GM18868 (cell line): ENCODE measurements at regions not wholly inside any gene's neighbourhood (a gene's known extent, or its start where the extent isn't known, plus 50 kb on each side); places are given as distances from the start of the nearest gene placed in this dataset.
"Not testable (repeated sequence)": the region's sequence is repeated elsewhere in the genome, so short reads cannot be mapped to it uniquely, and the experiment has no call there.

ENCODE experiments used
- ATAC-seq: cut with Tn5 transposase; IDR thresholded peaks from one replicate; pipeline ENCODE4 v1.9.1; 2021; ENCODE audit warnings: mild to moderate bottlenecking, moderate library complexity; ENCODE audit not compliant: unreplicated experiment

DNA sequence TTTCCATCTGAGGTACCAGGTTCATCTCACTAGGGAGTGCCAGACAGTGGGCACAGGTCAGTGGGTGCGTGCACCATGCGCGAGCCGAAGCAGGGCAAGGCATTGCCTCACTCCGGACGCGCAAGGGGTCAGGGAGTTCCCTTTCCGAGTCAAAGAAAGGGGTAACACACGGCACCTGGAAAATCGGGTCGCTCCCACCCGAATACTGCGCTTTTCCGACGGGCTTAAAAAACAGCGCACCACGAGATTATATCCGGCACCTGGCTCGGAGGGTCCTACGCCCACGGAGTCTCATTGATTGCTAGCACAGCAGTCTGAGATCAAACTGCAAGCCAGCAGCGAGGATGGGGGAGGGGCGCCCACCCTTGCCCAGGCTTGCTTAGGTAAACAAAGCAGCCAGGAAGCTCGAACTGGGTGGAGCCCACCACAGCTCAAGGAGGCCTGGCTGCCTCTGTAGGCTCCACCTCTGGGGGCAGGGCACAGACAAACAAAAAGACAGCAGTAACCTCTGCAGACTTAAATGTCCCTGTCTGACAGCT is 242.5 kb downstream of the CYLC2 start:
- ATAC-seq = not testable (repeated sequence)

- no peak for ATAC-seq
These were observed 246.9 kb downstream of the CYLC2 start for GRCh38 chr9:103242025-103242424.

DNA sequence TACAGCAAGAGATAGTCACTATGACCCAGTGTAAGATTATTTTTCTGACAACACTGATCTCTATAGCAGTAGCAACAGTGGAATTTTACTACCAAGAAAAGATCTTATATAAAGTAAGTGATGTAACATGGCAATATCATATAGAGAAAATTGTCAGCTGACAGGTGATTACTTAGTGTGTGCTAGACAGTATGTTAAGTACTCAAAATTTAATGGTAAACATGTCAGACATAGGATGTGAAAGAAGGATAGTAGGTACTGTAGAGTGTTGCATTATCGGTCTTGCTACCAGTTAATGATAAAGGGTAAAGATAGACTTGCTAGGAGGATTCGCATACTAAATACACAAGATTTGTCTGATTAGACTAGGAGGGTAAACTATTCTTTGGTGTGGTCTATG is 247.4 kb downstream of the CYLC2 start:
- no peak for ATAC-seq

DNA sequence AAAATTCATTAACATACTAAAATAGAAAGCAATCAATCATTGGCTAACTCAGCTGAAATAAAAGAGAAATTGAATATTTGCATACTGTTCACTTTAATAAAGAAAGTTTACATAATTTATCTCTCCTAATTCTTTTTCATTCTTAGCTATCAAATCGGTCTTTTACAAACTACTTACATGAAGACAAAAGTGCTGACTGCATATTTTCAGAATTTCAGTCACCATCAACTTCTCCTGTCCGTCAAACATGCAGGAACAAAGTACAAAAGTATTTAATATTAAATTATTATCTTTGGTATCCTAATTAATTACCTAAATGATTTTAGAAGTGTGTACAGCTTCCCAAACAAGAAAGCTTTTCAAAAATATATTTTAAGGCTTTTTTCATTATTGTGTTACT is 248.4 kb downstream of the CYLC2 start:
- no peak for ATAC-seq

DNA sequence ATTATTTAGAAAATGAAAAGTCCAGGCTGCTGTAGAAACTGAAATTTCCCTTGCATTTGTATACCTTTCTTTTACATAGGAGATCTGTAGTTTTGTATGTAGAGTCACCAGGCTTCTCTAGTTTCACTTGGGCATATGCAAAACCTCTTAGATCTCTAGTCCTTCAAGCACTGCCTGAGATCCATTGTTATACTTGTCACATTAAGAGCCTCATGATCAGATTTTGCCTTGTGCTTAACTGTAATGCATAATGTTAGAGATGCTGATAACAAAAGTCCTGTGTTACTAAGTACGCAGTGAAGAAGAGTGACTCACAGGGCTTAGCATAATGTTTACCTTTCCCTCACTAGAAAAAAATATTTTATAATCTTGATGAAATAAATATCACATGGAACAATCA is 250.2 kb downstream of the CYLC2 start:
- ATAC-seq = no peak

DNA sequence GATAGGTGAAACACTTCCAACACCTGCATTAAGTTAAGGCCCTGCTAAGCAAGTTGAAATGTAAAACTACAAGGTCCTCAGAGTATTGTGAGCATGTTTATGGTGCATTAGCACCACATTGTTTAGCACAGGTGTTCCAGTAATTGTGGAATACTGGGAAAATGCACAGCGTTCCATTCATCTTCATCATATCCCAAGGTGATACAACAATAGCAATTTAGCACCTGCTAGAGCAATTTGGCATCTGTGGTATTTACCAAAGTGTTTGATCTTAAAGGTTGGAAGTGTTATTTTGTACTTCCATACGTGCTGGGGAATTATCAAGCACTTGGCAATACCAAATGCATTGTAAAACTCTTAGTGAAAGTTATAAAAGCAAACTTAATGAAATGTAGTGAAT is 266.8 kb downstream of the CYLC2 start:
- ATAC-seq = no peak

DNA sequence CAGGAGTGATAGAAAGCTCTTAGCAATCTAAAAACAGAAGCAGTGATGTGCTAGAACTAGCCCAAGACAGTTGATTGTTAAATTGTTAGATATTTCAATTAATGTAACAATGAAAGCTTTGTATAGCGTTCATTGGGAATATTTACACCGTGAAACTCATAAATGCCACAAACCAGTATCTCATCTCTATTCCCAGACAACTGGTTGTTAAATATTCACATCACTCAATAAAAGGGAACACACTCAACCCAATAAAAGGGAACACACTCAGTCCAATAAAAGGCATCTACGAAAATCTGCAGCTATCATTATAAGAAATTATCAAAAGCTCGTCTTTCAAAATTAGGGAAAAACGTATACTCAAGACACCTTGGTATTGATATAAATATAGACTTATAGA is 270.9 kb downstream of the CYLC2 start:
- no peak for ATAC-seq

DNA sequence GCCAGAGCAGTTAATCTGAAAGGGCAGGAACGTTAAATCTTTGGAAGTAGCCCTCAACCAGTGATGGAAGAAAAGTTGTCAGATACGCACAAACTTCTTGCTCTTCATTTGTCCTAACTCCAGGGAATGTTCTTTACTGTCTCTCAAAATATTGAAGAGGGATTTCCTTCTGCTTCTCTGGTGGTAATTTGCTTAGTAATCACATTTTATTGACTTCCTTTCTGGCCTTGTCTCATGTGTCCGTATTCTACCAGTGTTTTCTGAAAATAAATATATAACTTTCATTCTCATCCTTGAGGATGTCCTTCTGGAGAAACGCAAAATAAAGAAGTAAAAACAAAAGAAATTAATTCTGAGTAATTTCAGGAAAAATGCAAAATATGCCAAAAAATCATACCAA is 282.1 kb downstream of the CYLC2 start:
- no peak for ATAC-seq

- no peak for ATAC-seq
These were observed 286.0 kb downstream of the CYLC2 start for GRCh38 chr9:103281126-103281525.

- no peak for ATAC-seq
These were observed 292.2 kb downstream of the CYLC2 start for GRCh38 chr9:103287361-103287760.

- ATAC-seq = no peak
These were observed 301.1 kb downstream of the CYLC2 start for GRCh38 chr9:103296189-103296588.

GRCh38 chr9:103301051-103301450 is 305.9 kb downstream of the CYLC2 start:
- no peak for ATAC-seq

- ATAC-seq = no peak
These were observed 309.7 kb downstream of the CYLC2 start for GRCh38 chr9:103304797-103305196.

DNA sequence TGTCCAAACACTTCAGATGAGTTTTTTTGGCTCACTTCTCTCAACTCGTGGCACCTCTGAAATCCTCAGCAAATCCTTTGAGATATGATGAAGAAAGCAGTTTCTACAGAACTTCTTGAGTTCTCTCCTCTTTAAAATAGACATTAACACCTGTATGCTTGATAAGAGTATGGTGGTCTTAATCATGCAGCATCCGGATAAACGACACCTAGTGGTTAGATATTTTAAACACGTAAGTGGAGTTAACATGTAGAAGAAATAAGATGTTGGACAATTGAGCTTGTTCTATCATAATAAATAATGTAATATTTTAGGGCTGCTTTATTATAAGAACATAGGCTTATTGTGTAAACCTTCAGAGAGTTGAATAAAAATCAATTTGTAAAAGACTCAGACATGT is 324.8 kb downstream of the CYLC2 start:
- ATAC-seq = no peak

DNA sequence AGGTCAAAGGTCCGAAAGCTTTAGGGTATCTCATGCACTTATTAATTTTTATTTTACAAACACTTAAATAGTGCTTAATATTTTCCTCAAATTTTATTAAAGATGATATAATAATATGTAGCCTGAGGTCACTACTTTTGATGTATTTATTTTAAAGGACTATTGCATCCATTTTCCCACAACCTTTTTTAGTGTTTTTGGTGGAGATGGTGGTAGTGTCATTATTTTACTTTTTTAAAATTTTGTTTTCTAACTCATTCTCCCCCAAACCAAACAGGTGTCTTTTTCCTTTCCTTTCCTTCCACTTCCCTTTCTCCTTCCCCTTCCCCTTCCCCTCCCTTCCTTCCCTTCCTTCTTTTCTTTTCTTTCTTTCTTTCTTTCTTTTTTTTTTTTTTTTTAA is 328.6 kb downstream of the CYLC2 start:
- no peak for ATAC-seq

DNA sequence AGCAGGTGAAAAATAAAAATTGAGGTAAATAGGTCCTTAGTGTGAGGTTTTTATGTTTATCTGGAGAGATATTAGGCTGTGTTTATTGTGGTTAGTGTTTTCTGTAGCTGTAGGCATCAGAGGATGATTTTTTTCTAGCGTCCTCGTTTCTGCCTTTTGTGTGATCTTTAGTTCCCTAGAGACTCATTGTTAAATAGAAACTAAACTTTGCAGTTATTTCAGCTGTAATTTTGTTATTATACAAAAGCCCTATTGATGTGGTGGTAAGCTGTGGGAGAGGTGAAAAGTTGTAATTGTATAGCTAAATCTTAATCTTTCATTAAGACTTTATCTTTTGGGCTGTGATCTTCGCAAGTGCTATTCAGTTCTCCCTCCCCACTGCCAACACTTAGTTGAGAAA is 340.3 kb downstream of the CYLC2 start:
- ATAC-seq = no peak

- ATAC-seq = no peak
These were observed 359.9 kb downstream of the CYLC2 start for GRCh38 chr9:103355000-103355399.

- not testable (repeated sequence) for ATAC-seq
These were observed 362.8 kb downstream of the CYLC2 start for GRCh38 chr9:103357980-103358379.

- no peak for ATAC-seq
These were observed 366.8 kb downstream of the CYLC2 start for GRCh38 chr9:103361906-103362305.

GRCh38 chr9:103362986-103363385 is 367.9 kb downstream of the CYLC2 start:
- no peak for ATAC-seq

DNA sequence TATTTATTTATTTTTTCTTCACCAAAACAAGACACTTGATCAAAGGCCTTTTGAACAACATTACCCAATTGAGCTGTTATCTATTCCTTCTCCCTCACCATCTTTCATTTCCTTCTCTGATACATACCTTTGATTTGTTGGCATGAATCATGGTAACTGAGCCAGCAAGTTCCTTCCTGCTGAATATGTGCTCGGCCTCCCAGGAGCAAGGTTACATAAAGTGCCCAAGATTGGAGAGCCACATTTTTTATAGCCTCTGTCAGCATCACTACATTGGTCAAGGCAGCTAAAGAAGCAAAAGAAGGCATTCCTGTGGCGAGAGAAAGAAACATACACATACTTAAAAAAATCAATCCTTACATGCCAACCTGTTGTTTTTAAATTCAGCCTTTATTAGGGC is 369.6 kb downstream of the CYLC2 start:
- no peak for ATAC-seq

DNA sequence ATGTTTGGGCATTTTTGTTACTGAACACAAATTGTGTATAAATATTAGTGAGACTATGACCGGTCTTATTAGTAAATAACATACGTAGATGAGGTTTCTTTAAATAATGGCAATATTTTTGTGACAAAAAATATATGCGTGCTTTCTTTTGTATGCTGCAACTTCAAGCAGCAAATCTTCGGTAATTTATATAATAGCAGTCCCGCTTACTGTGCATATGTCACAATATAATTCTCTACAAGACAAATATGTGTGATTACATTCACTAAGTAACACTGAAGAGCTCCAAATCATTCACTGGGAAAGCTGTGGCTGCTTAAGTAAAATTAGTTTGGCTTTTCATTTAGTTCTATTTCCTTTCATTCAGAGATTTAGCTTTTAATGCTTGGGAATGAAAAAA is 376.0 kb downstream of the CYLC2 start:
- no peak for ATAC-seq

GRCh38 chr9:103372828-103373227 is 377.7 kb downstream of the CYLC2 start:
- ATAC-seq = no peak

GRCh38 chr9:103377667-103378066 is 382.5 kb downstream of the CYLC2 start:
- ATAC-seq = no peak
